Kidney epithelial cell (primary cell): ENCODE measurements at regions not wholly inside any gene's neighbourhood (a gene's known extent, or its start where the extent isn't known, plus 50 kb on each side); places are given as distances from the start of the nearest gene placed in this dataset.

Experiments used
- DNase-seq: peaks from one replicate; pipeline ENCODE4 v3.0.0-alpha.2; 2010; ENCODE audit warnings: low read depth
- H3K27me3 ChIP-seq: 2 replicates; pipeline ENCODE4 v1.6.0; 2011; ENCODE audit warnings: low read length; ENCODE audit not compliant: control insufficient read depth, insufficient read depth
- H3K36me3 ChIP-seq: 2 replicates; pipeline ENCODE4 v1.5.1; 2011; ENCODE audit warnings: low read length; ENCODE audit not compliant: control insufficient read depth, insufficient read depth
- H3K4me3 ChIP-seq: 2 replicates; pipeline ENCODE4 v1.5.1; 2011; ENCODE audit warnings: low read depth, mild to moderate bottlenecking, control low read depth, low read length
- CTCF ChIP-seq: IDR thresholded peaks from 2 replicates; pipeline ENCODE4 v1.5.1; 2011; ENCODE audit warnings: mild to moderate bottlenecking, moderate library complexity, low read length, control low read depth, inconsistent platforms; ENCODE audit not compliant: insufficient read depth, poor library complexity, severe bottlenecking

DNA sequence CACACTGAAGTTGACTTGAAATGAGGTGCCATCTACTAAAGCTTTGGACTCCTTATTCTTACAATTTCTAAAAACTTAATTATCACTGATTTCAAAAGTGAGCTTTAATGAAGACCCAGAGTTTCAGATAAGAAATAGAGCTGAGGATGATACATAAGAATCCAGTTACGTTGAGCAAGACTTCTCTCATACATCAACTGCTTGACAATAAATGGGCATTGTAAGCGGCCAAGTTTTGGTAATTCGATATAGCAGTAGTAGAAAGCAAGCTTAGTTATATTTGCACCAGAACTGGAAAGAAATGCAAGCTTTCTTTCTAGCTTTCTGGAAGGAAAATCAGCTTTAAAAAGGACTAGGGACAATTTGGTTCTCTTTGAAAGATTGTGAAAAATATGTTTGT is 1359.6 kb downstream of the FSCB start:
- no peaks in the 10 kb centered on the region for H3K27me3 ChIP-seq
- no peak for DNase-seq
- no peak overlapping the region for H3K4me3 ChIP-seq
- no peak for TF ChIP-seq CTCF
- H3K36me3 ChIP-seq = no peaks in the 10 kb centered on the region

DNA sequence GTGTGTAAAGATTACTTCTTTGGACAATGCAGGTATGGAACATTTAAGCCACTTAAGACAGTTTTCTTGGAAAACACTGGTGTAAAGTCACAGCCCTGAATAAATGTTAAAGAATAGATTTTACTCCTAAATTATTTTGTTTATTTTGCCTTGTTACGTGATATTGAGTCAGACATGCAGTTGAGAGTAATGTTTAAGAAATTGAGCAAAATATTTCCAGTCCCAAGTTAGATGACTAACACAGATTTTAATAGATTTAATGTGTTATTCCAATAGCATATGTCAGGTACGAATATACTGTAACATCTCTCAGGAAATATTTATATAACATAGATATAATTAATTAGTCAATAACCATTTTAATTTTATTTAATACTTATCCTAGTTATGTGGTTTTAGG is 1361.7 kb downstream of the FSCB start:
- DNase-seq = no peak
- no peak for TF ChIP-seq CTCF
- Histone ChIP-seq H3K27me3 (no peaks in the 10 kb centered on the region), H3K36me3 (no peaks in the 10 kb centered on the region), H3K4me3 (no peak overlapping the region)

DNA sequence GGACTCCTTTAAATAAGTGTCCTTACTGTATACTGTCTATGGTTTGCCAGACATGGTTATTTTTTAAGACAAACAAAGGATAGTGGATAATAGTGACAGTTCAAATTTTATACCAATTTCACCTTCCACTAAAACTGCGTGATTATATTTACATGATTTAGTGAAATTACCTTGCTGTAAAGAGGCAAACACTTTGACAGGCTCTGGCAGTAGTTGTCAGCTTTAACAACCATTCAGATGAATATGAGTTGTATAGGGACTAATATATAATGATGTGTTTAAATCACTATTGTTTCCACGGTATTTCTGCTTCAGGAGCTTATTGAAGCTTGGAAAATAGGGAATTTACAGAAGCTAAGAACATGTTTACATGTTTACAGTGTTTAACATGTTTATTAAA is 1364.0 kb downstream of the FSCB start:
- no peak for DNase-seq
- Histone ChIP-seq H3K27me3 (no peaks in the 10 kb centered on the region), H3K36me3 (no peaks in the 10 kb centered on the region), H3K4me3 (no peak overlapping the region)
- TF ChIP-seq CTCF = no peak

DNA sequence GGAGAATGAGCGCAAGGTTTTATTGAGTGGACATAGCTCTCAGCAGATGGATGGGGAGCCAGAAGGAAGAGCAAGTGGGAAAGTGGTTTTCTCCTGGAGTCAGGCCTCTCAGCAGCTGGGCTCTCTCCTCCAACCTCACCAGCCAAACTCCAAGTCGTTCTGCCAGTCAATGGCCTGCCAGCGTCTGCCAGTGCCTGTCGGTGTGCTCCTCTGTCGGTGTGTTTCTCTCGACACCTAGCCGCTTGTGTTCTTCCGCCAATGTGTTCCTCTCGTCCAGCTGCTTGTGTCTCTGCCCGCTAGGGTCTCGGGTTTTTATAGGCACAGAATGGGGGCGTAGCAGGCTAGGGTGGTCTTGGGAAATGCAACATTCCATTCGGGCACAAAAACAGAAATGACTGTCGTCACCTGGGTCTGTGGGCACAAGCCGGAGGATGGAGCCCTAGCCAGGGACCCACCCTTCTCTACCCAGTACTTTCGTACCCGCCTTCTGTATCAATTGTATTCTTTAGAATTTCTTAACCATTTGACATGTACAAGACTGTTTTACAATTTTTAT is 1365.4 kb downstream of the FSCB start:
- Histone ChIP-seq H3K4me3 (no peak overlapping the region), H3K27me3 (no peaks in the 10 kb centered on the region), H3K36me3 (no peaks in the 10 kb centered on the region)
- TF ChIP-seq CTCF = no peak
- DNase-seq = no peak

- Histone ChIP-seq H3K36me3 (no peaks in the 10 kb centered on the region), H3K4me3 (no peak overlapping the region), H3K27me3 (no peaks in the 10 kb centered on the region)
- DNase-seq = no peak
- TF ChIP-seq CTCF = no peak
Measured at GRCh38 chr14:43140453-43140852, 1366.6 kb downstream of the FSCB start.

- no peaks in the 10 kb centered on the region for H3K27me3 ChIP-seq
- DNase-seq = no peak
- H3K36me3 ChIP-seq = no peaks in the 10 kb centered on the region
- no peak overlapping the region for H3K4me3 ChIP-seq
- no peak for TF ChIP-seq CTCF
Measured at GRCh38 chr14:43135877-43136411, 1371.1 kb downstream of the FSCB start.
